ENCODE measurements at regions not wholly inside any gene's neighbourhood (a gene's known extent, or its start where the extent isn't known, plus 50 kb on each side); places are given as distances from the start of the nearest gene placed in this dataset.

GRCh38 chr2:14558335-14558919 is 74.1 kb upstream of the LRATD1 start:
- DNase-seq (ENCODE audit: low spot score) (no peak), ATAC-seq (no peak)
- Histone ChIP-seq H3K4me2 (no peak overlapping the region), H3K4me3 (no peak overlapping the region), H3K27me3 (ENCODE audit: insufficient read depth) (no peaks in the 10 kb centered on the region), H3K4me1 (ENCODE audit: insufficient read depth) (no peaks in the 10 kb centered on the region), H2AFZ (no peak overlapping the region), H3K79me2 (replicated peaks; ENCODE audit: insufficient read depth) (no peaks in the 10 kb centered on the region), H4K20me1 (replicated peaks; ENCODE audit: insufficient read depth) (no peaks in the 10 kb centered on the region), H3K36me3 (ENCODE audit: insufficient read depth) (no peaks in the 10 kb centered on the region), H3K9me2 (ENCODE audit: insufficient read depth) (no peaks in the 10 kb centered on the region; the same call in 1 of the 2 replicates), H3K27ac (ENCODE audit: low read depth) (no peak overlapping the region), H3F3A (replicated peaks; ENCODE audit: low read depth) (no peaks in the 10 kb centered on the region)
- H3K4me1 Mint-ChIP-seq, result no peaks in the 10 kb centered on the region
- TF ChIP-seq POLR2AphosphoS5 (IDR thresholded peaks at IDR 0.05; ENCODE audit: low read depth) (no peak), REST (IDR thresholded peaks at IDR 0.05; ENCODE audit: unreplicated experiment) (no peak)
- no peak overlapping the region for H3K27ac Mint-ChIP-seq
- H3K27me3 Mint-ChIP-seq (ENCODE audit: insufficient read depth, low read depth, poor library complexity), result no peaks in the 10 kb centered on the region
- no peak overlapping the region for H3K4me3 Mint-ChIP-seq
- H3K36me3 Mint-ChIP-seq (ENCODE audit: low read depth), result no peaks in the 10 kb centered on the region
- H3K9me3 Mint-ChIP-seq, result no peaks in the 10 kb centered on the region

- H3K79me2 ChIP-seq (replicated peaks; ENCODE audit: insufficient read depth), result no peaks in the 10 kb centered on the region
- H3K27ac ChIP-seq (ENCODE audit: low read depth), result no peak overlapping the region
- no peaks in the 10 kb centered on the region for H3K36me3 Mint-ChIP-seq (ENCODE audit: low read depth)
- no peaks in the 10 kb centered on the region for H4K20me1 ChIP-seq (replicated peaks; ENCODE audit: insufficient read depth)
- ATAC-seq (no peak), DNase-seq (ENCODE audit: low spot score) (no peak)
- no peak overlapping the region for H3K4me3 ChIP-seq
- H3K4me1 ChIP-seq (ENCODE audit: insufficient read depth), result no peaks in the 10 kb centered on the region
- TF ChIP-seq STAT1 (IDR thresholded peaks at IDR 0.05; ENCODE audit: unreplicated experiment), result no peak
- no peaks in the 10 kb centered on the region; the same call in 1 of the 2 replicates for H3K9me2 ChIP-seq (ENCODE audit: insufficient read depth)
- H2AFZ ChIP-seq, result no peak overlapping the region
- H3K27ac Mint-ChIP-seq, result no peak overlapping the region
- H3K4me2 ChIP-seq, result no peak overlapping the region
- no peaks in the 10 kb centered on the region for H3K36me3 ChIP-seq (ENCODE audit: insufficient read depth)
- H3K27me3 Mint-ChIP-seq (ENCODE audit: insufficient read depth, low read depth, poor library complexity), result no peaks in the 10 kb centered on the region
- H3K4me1 Mint-ChIP-seq, result peaks cover 4% of the 10 kb centered on the region; the same call in 2 of the 3 replicates
- no peaks in the 10 kb centered on the region for H3K27me3 ChIP-seq (ENCODE audit: insufficient read depth)
- H3K4me3 Mint-ChIP-seq, result no peak overlapping the region
- H3K9me3 Mint-ChIP-seq, result no peaks in the 10 kb centered on the region
- no peaks in the 10 kb centered on the region for H3F3A ChIP-seq (replicated peaks; ENCODE audit: low read depth)
Measured at GRCh38 chr2:14560716-14561115, 71.8 kb upstream of the LRATD1 start.

- no peaks in the 10 kb centered on the region for H3K27me3 ChIP-seq (ENCODE audit: insufficient read depth)
- no peaks in the 10 kb centered on the region for H4K20me1 ChIP-seq (replicated peaks; ENCODE audit: insufficient read depth)
- H3K9me3 Mint-ChIP-seq, result no peaks in the 10 kb centered on the region
- no peaks in the 10 kb centered on the region for H3F3A ChIP-seq (replicated peaks; ENCODE audit: low read depth)
- H2AFZ ChIP-seq, result no peak overlapping the region
- no peaks in the 10 kb centered on the region for H3K36me3 ChIP-seq (ENCODE audit: insufficient read depth)
- H3K4me1 Mint-ChIP-seq, result peaks cover 4% of the 10 kb centered on the region; the same call in 2 of the 3 replicates
- H3K4me2 ChIP-seq, result no peak overlapping the region
- peaks cover 4% of the 10 kb centered on the region; the same call in 1 of the 2 replicates for H3K9me2 ChIP-seq (ENCODE audit: insufficient read depth)
- H3K27ac Mint-ChIP-seq, result no peak overlapping the region
- ATAC-seq (no peak), DNase-seq (ENCODE audit: low spot score) (no peak)
- H3K4me1 ChIP-seq (ENCODE audit: insufficient read depth), result no peaks in the 10 kb centered on the region
- no peaks in the 10 kb centered on the region for H3K79me2 ChIP-seq (replicated peaks; ENCODE audit: insufficient read depth)
- H3K27ac ChIP-seq (ENCODE audit: low read depth), result no peak overlapping the region
- H3K27me3 Mint-ChIP-seq (ENCODE audit: insufficient read depth, low read depth, poor library complexity), result no peaks in the 10 kb centered on the region
- no peak overlapping the region for H3K4me3 Mint-ChIP-seq
- no peaks in the 10 kb centered on the region for H3K36me3 Mint-ChIP-seq (ENCODE audit: low read depth)
- H3K4me3 ChIP-seq, result no peak overlapping the region
- TF ChIP-seq JUNB (IDR thresholded peaks at IDR 0.05; ENCODE audit: unreplicated experiment), result no peak
- TF ChIP-seq ETS1 (IDR thresholded peaks at IDR 0.05), result no peak
- no peak for TF ChIP-seq STAT1 (IDR thresholded peaks at IDR 0.05; ENCODE audit: unreplicated experiment)
- no peak for TF ChIP-seq ZNF331 (CRISPR knock-in tag; IDR thresholded peaks at IDR 0.05; ENCODE audit: low read depth)
- no peak for TF ChIP-seq NANOG (IDR thresholded peaks at IDR 0.05; ENCODE audit: borderline replicate concordance)
- TF ChIP-seq ZNF114 (CRISPR knock-in tag; IDR thresholded peaks at IDR 0.05), result no peak
- no peak for TF ChIP-seq EZH2 (IDR thresholded peaks at IDR 0.05; ENCODE audit: low read depth, unreplicated experiment)
- TF ChIP-seq EZH2phosphoT487 (IDR thresholded peaks at IDR 0.05; ENCODE audit: unreplicated experiment), result no peak
- no peak for TF ChIP-seq CREB1 (CRISPR knock-in tag; IDR thresholded peaks at IDR 0.05; ENCODE audit: low read depth)
- no peak for TF ChIP-seq REST (IDR thresholded peaks at IDR 0.05; ENCODE audit: unreplicated experiment)
Measured at GRCh38 chr2:14563324-14563723, 69.2 kb upstream of the LRATD1 start.
